GM12872 (cell line): ENCODE measurements at regions not wholly inside any gene's neighbourhood (a gene's known extent, or its start where the extent isn't known, plus 50 kb on each side); places are given as distances from the start of the nearest gene placed in this dataset.

Experiments
- TF ChIP-seq, protein P1 (sequence below): IDR thresholded peaks from 3 replicates; pipeline ENCODE4 v1.5.1; 2011; ENCODE audit warnings: low read depth, mild to moderate bottlenecking, low read length, moderate library complexity; ENCODE audit not compliant: insufficient read depth

DNA sequence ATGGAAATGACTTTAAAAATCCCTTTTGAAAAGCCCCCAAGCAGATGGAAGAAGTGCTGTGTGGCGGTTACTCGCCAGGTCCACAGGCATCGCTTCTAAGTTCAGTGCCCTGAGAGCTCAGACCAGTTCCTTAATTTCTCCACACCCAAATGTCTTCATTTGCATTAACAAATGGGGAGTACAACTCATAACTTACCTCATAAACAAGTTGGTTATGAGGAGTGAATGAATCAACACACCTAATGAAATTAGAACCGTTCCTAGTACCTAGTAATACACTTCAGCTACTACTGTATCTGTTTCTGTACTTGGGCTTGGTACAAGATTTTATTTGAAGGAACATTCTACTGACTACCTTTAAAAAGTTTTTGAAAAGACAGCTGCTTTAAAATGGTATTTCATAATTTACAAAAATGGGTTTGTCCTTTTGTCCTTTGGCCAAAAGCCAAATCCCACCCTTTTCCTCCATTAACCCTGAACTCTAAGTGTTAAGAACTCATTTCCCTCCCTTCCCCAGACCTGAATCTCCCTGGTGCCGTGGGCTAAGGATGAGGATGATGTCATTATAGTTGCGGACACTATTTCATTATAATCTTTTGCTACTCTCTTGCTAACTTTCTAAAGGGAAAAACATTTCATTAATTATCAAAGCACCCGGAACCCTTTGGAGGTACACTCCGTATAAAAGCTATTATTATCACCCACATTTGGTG lies 221.5 kb upstream of the CELF2 start:
- TF ChIP-seq, protein P1, sequence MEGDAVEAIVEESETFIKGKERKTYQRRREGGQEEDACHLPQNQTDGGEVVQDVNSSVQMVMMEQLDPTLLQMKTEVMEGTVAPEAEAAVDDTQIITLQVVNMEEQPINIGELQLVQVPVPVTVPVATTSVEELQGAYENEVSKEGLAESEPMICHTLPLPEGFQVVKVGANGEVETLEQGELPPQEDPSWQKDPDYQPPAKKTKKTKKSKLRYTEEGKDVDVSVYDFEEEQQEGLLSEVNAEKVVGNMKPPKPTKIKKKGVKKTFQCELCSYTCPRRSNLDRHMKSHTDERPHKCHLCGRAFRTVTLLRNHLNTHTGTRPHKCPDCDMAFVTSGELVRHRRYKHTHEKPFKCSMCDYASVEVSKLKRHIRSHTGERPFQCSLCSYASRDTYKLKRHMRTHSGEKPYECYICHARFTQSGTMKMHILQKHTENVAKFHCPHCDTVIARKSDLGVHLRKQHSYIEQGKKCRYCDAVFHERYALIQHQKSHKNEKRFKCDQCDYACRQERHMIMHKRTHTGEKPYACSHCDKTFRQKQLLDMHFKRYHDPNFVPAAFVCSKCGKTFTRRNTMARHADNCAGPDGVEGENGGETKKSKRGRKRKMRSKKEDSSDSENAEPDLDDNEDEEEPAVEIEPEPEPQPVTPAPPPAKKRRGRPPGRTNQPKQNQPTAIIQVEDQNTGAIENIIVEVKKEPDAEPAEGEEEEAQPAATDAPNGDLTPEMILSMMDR = no peak

DNA sequence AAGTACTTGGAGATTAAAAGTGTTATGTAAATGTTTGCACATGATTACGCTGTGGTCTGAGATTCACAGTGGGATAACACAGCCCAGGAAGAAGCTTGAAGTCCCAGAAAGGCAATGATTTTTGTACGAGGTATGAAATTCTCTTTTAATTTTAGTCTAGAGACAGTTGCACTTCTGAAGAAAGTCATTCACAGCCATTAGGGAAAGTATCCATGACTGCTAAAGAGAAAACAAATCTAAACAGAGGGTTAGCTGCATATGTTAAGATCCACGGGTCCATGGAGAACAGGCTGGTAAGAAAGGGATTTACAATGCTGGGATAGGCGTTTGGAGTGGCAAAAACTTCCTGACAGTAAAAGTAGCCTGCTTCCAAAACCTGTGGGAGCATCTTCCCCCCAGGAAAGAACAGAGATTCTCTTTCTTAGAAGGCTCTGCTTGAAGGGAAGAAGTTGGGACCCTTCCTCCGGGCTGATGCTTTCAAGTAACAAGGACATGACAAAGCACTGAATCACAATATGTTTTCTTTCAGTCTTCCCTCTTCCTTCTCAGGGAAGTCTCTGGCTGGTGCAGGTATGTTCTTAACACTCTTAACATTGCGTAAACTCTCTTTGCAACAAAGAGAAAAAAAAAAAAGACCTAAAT lies 220.8 kb upstream of the CELF2 start:
- TF ChIP-seq, protein P1 = no peak

DNA sequence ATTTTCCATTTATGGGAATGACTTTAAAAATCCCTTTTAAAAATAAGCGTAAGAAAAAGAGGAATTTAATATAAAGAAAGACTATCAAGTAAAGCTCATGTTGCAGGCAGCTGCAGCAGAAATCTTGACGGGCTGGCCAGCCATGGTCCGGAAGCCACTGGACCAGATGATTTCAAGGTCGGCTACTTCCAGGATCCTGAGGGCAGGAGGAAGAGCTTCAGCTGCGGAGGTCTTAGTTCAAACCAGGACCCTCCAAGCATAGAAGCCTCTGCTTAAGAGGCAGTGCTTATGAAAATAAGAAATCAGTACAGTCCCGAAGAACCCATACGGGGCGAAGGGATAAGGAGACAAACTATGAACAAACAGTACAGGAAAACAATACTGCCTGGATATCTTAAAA lies 220.2 kb upstream of the CELF2 start:
- TF ChIP-seq, protein P1 = no peak

DNA sequence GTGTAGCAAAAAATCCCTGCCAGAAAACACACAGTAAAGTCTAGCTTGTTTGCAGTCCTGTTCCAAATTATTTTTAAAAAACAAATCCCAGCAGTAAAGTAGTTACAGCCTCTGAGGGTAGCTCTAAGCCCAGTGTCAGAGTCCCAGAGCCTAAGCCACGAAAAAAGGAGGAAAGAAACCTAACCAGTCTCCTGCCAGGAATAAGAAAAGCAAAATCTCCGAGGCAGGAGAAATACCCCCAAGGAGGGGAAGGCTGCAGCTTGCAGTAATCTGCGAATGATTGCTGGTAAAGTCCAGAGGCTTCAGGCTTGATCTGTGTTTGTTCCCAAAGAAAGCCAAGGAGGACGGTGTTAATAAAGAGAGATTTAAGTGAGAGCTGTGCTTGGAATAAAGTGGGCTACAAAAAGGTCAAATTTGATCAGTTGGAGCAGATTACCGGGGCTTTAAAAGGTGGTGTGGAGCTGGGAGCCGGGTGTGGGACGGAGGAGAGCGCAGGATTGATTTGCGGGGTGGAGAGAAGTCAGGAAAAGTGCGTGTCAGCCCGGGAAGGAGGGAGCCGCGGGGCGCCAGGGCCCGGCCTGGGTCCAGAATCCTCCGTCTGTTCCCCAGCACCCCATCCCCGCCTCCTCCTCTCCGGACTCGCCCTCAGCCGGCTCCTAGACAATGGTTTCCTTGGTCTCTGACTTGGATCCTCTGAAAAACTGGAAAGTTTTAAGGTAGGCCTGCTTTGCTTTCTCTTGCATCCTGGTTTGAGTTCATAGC lies 219.4 kb upstream of the CELF2 start:
- TF ChIP-seq, protein P1 = no peak

DNA sequence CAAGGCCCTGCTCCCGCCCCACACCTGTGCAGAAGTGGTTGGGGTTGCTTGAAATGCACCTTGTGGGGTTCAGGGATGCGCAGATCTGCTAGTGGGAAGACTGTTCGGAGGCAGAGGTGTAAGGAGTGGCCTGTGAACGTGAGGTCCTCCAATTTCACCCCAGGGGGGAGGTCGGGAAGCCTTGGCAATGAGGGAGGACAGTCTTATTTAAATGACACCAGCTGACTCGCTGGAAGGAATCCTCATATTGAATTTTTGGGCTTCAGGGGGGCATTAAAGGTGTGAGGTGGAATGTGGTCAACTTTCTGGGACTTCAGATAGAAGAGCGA lies 218.8 kb upstream of the CELF2 start:
- TF ChIP-seq, protein P1 = no peak

DNA sequence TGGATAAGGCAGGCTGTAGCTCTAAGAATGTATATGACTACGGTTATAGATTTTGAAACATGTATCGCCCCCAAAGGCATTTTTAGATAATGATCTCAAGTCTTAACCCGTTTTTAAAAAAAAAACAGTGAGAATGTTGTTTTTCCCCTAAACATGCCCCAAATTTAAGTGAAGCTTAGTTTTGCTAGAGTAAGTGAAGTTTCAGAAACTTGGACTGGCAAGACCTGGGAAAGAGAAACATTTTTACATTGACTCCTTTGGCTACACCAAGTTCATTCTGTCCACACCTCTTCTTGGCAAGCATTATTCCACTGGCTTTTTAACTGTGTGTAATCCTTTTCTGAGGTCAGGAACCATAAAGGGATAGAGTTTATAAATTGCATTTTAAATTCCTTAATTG lies 216.7 kb upstream of the CELF2 start:
- TF ChIP-seq, protein P1 = no peak

DNA sequence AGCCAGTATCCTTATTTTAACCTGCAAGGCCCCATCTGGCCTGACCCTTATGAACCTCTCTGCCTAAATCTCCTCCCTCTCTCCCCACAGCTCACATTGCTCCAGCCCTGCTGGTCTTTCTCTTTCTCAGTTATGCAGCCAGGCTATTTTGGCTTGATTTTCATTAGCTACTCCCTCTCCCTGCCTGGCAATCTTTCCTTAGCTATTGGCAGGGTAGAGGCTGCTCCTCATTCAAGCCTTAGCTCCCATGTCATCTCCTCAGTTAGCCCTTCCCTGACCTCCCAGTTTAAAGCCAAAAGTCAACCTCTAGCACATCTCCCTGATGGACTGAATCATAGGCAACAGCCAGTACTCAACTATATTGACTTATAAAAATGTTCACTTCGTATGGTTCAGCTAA lies 214.4 kb upstream of the CELF2 start:
- TF ChIP-seq, protein P1 = no peak
